ENCODE measurements at regions not wholly inside any gene's neighbourhood (a gene's known extent, or its start where the extent isn't known, plus 50 kb on each side); places are given as distances from the start of the nearest gene placed in this dataset.

DNA sequence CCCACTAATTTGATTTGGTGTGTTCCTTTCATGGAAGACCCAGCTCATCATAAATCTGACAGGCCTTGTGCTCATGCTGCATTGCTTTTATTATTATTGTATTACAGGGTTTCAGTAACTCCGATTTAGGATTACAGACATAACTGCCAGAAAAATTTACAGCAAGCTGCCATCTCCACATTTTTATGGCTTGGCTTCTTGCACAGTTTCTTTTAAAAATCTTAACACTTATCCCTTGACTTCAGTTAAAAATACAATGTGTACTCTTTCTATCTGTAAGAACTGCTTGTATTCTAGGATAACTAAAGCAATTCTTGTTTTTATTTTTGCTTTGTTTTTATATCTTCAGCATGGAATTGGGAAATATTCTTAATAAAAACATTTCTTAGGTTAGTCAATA is 612.2 kb downstream of the DIPK2A start:
- Histone ChIP-seq H3K4me1 (ENCODE audit: insufficient read depth, low read length) (no peaks in the 10 kb centered on the region), H3K23ac (ENCODE audit: insufficient read length, low read depth, low read length) (no peak overlapping the region), H3K27ac (ENCODE audit: insufficient read length, low read depth, low read length) (no peak overlapping the region), H3K79me2 (ENCODE audit: insufficient read depth, low read length) (no peaks in the 10 kb centered on the region; the same call in 1 of the 2 replicates), H3T11ph (ENCODE audit: low read length) (no peak overlapping the region), H4K5ac (ENCODE audit: insufficient read length, low read depth, low read length) (no peak overlapping the region), H2BK120ac (ENCODE audit: low read depth, low read length, poor library complexity, severe bottlenecking) (no peak overlapping the region), H2BK5ac (ENCODE audit: insufficient read length, low read length) (no peak overlapping the region), H3K27me3 (ENCODE audit: insufficient read depth, low read length) (no peaks in the 10 kb centered on the region), H2BK15ac (ENCODE audit: low read depth, low read length) (no peak overlapping the region), H2BK20ac (ENCODE audit: low read depth, low read length, poor library complexity, severe bottlenecking) (no peak overlapping the region), H4K20me1 (ENCODE audit: control insufficient read depth, insufficient read depth, insufficient read length) (no peaks in the 10 kb centered on the region), H3K18ac (ENCODE audit: insufficient read length, low read depth, low read length) (no peak overlapping the region), H3K4me2 (ENCODE audit: insufficient read depth, insufficient read length, low read length) (no peak overlapping the region), H2AK5ac (ENCODE audit: insufficient read length, low read length) (no peak overlapping the region), H3K79me1 (ENCODE audit: insufficient read depth, low read depth, low read length, poor library complexity, severe bottlenecking) (no peaks in the 10 kb centered on the region), H3K9me3 (ENCODE audit: control insufficient read depth, low read depth, low read length) (no peaks in the 10 kb centered on the region), H3K9ac (ENCODE audit: extremely low read depth, insufficient read length, low read length) (no peak overlapping the region), H4K8ac (replicated peaks; ENCODE audit: insufficient read length, low read depth, low read length) (no peak overlapping the region), H3K56ac (ENCODE audit: insufficient read length, low read depth, low read length) (no peak overlapping the region), H3K14ac (ENCODE audit: insufficient read depth, low read length) (no peak overlapping the region), H2AFZ (ENCODE audit: low read length) (no peak overlapping the region), H3K23me2 (ENCODE audit: insufficient read length, low read depth, low read length, poor library complexity, severe bottlenecking) (no peaks in the 10 kb centered on the region), H3K4ac (ENCODE audit: low read depth, low read length) (no peak overlapping the region), H4K91ac (ENCODE audit: insufficient read length, low read depth, low read length) (no peak overlapping the region), H2BK12ac (ENCODE audit: insufficient read length, low read depth, low read length) (no peak overlapping the region)
- TF ChIP-seq, protein P1, sequence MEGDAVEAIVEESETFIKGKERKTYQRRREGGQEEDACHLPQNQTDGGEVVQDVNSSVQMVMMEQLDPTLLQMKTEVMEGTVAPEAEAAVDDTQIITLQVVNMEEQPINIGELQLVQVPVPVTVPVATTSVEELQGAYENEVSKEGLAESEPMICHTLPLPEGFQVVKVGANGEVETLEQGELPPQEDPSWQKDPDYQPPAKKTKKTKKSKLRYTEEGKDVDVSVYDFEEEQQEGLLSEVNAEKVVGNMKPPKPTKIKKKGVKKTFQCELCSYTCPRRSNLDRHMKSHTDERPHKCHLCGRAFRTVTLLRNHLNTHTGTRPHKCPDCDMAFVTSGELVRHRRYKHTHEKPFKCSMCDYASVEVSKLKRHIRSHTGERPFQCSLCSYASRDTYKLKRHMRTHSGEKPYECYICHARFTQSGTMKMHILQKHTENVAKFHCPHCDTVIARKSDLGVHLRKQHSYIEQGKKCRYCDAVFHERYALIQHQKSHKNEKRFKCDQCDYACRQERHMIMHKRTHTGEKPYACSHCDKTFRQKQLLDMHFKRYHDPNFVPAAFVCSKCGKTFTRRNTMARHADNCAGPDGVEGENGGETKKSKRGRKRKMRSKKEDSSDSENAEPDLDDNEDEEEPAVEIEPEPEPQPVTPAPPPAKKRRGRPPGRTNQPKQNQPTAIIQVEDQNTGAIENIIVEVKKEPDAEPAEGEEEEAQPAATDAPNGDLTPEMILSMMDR (conservative IDR thresholded peaks at IDR 0.05), result no peak
- Mint-ChIP-seq H3K9me3 (peaks cover 3 to 14% of the 10 kb centered on the region in 2 experiments; a peak in 4 of 5 replicates), H3K36me3 (ENCODE audit: insufficient read depth in 1 of 3, low read depth in 3 of 3) (peaks cover 4 to 10% (median 5%) of the 10 kb centered on the region in 3 experiments; a peak in 3 of 7 replicates), H3K27ac (no peak overlapping the region), H3K27me3 (ENCODE audit: low read depth) (no peaks in the 10 kb centered on the region), H3K4me3 (no peak overlapping the region), H3K4me1 (no peaks in the 10 kb centered on the region)
- DNase-seq, result no peak
- no CpG with 5 or more reads among the region's 1 CpG for WGBS (ENCODE audit: extremely low coverage, insufficient read length, low lambda C conversion rate)

Measured in H9 (cell line).